HK-2 (cell line): ENCODE measurements at regions not wholly inside any gene's neighbourhood (a gene's known extent, or its start where the extent isn't known, plus 50 kb on each side); places are given as distances from the start of the nearest gene placed in this dataset.

Experiments
- DNase-seq: peaks from one replicate; pipeline ENCODE4 v3.0.0-alpha.2; 2018; ENCODE audit not compliant: unreplicated experiment

DNA sequence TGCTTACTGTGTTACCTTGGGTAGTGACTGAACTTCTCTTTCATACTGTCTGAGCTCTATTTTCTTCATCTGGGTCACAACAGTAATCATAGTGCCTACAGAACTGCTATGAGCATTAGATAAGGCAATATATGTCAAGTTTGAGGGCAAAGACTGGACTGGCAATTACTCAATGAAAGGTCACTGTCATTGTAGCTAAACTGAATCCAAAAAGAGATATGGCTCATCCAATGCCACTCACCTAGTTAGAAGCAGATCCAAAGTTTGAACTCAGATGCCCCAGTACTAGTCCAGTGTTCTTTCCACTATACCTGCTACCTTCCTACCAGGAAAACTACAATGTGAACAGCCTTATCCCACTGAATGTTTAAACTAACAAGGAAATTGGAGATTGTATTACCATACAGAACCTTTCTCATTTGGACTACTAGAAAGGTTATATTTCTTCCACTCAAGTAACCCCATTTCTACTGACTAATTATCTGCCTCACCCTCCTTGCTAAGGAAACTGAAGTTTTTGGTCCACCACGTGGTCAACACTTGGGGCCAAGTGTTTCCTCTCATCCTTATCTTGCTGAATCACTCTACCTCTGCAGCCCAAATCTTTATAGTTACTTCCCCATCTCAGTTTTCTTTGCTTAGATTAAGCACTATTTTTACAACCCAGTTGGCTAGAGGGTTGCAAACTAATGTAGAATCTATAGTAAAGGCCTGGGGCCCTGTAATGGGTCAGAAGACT lies 202.3 kb upstream of the LPP start:
- no peak for DNase-seq

DNA sequence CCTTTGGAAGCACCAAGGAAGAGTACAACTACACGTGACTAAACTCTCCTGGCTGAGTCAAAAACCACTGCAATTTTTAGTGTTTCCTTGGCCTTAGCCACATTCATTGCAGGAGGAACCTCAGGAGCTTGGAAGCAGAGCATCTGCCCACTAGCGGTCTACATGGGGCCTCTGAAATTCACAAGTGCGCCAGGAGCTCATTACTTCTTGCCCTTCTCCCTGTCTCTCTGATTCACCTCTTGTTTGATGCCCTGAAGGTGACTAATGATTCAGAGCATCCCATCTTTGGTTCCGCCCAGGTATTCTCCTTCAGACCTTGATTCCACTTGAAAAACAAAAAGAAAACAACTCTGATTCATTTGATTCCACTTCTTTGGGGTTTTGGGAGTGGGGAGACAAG lies 201.1 kb upstream of the LPP start:
- DNase-seq = peak; percentile 7

DNA sequence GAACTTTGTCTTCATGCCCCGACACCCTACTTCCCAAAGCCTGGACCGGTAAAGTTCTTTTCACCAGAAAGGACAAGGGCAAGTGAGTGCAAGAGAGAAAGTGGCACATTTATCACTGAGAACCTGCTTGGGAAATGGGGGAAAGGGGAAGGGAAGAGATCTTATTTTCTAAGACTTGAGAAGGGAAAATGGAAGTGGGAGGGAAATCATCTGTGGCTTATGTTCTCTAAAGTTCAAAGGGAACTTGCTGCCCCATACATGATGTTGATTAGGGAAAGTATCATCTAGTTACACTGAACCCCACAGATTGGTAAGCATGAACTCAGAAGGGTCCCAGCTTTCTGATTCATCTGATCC lies 199.5 kb upstream of the LPP start:
- DNase-seq = no peak

DNA sequence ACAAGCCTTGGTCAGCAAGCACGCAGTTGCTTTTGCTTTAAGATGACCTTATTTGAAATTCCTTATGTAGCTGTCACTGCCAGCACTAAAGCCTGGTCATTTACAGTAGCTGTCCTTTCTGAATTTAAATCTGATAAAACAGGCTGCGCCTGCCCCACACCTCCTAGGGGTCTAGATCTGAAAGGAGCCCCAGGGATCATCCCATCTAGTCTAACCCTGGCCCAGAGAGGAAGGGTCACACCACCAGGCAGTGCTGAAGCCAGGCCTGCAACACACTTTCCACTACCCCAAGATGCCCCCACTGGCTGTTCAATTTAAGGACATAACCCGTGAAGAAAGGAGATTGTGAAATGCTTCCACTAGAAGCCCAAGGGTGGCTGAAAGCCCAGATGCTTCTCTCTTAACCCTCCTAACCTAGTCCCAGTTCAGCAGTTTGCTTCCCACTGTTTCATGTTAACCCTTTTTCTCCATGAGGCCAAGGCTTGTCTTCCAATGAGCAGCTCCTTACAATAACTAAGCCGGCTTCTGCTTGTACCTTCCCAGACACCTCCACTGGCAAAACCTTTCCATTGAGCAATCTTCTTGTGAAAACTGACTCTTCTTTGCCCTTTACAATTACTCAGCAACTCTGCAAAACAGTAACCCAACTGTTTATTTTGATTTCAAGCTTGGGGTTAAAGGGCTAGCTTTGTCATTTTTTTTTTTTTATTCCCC lies 198.9 kb upstream of the LPP start:
- peak; percentile 12 for DNase-seq

DNA sequence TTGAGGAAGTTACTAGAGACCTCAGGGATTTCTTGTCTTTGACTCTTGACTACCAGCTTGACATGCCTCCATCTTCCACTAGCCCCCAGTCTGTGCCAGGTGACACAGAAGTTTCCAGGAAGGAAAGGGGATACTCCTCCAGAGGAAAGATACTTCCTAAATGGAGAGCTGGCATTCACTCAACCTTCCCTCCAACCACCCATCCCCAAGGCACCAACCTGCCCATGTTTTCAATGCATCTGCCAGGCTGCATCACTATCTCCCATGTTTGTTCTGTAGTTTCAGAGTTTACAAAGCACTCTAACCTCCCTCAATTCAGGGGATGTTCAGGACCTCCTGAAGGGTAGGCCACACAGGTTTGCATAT lies 198.4 kb upstream of the LPP start:
- no peak for DNase-seq

DNA sequence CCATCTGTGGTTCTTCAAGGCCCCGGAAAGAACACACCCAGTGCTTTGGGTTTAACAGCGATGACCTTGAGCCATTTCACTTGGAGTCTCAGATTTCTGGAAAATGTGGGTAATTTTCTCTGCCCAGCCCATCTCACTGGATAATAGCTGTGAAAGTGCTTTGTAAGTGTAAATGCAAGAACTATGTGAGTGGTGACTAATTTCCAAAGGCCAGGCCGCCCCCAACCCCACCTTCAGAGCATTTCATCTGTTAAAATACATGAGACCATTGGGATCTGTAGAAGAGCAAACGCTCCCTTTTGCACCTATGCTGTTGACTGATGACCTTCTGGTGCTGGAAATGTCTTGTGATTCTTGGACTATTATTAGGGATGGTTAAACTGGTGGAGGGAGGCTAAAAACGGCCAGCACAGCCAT lies 196.8 kb upstream of the LPP start:
- DNase-seq = no peak

DNA sequence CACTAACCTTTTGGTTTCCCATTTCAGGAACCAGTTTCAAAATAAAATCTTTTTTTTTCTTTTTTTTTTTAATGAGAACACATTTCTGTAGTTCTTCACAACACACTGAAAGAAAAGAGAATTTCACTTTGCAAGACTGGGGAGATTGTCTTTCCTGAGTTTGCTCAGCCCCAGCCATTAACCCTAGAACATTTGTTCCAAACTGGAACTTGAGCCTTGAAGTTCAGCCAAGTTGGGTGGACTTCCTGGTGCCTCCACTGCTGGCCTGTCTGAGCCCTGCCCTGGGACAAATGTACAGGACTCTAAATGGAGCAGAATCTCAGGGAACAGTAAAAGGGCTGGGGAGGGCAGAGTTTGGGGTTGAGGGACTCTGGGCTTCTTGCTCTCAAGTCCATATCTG lies 196.4 kb upstream of the LPP start:
- DNase-seq = no peak

DNA sequence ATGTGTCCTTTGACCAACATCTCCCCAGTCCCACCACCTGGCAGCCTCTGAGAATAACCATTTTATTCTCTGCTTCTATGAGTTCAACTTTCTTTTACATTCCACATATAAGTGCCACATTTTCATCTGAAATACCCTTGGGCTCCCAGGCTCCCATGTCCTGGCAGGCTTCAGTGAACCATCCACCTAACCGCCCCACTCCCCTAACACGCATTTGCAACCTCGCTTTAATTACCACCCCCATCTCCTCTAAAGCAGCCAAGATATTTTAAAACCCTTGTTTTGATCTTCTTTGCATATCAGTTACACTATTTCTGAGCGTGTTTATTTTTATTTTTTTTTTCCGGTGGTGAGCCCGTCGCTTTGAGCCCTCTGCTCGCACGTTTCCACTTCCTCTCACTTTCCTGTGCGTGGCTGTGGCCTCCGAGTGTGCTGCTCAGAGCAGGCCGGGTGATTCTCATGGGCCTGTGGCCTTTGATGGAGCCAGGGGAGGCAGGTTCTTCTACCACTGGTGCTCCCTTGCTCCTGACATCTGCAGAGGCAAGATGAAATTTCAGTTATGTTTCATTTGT lies 195.4 kb upstream of the LPP start:
- DNase-seq = no peak

DNA sequence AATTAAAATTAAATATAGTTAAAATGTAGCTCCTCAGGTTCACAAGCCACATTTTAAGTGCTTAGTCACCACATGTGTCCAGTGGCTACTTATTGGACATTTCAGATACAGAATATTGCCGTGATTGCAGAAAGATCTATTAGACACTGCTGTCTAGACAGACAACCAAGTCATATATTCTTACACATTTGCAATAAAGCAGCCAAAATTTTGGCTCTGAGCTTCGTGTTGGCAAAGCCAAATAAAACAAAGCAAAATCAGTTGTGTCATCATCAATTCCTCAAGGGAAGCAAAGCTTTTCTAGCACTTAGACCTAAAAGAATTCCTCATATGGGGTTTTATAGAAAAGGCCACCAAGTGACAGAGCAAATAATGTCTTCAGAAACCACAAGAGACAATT lies 193.1 kb upstream of the LPP start:
- DNase-seq = no peak

DNA sequence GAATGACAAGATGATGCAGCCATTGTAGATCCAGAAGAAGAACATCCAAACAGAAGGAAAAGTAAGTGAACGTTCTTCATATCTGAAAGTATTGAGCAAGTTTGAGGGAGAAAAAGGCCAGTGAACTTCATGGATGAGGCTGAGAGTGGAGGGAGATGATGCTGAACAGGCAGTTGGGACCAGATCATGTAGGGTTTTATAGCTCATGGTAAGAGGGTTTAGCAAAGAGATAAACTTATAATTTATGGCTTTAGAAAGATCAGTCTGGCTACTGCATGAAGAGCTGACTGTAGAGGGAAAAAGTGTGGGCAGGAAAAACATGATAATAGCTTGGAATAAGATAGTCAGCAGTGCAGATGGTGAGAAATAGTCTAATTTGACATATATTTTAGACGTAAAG lies 192.6 kb upstream of the LPP start:
- DNase-seq = no peak

DNA sequence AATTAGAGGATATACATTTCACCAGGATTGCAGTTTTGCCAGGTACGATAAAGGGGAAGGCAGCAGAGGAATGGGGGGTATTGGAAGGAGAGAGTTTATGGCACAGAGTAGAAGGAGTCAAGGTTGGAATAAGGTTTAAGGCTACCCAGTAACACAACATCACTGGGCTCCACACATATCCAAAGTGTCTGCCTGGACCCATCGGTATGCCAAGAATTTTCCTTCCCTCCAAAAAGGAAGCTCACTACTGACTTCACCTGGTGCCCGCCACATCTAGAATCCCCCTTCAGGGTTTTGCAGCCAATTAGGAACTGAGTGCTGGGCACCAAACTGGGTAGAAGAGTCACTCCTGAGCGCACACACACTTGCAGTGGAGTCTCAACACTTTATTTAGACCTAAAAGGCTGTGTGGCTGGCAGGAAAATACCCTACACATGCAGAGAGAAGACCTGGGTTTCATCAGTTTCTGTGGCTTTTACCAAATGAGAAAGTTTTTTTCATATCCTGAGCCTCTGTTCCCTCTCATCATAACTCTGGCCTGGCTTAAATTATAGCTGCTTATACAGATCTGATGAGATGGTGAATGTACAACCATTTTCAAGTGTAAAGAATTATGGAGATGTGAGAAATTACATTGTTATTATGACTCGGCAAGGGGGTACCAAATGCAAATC lies 190.8 kb upstream of the LPP start:
- no peak for DNase-seq

DNA sequence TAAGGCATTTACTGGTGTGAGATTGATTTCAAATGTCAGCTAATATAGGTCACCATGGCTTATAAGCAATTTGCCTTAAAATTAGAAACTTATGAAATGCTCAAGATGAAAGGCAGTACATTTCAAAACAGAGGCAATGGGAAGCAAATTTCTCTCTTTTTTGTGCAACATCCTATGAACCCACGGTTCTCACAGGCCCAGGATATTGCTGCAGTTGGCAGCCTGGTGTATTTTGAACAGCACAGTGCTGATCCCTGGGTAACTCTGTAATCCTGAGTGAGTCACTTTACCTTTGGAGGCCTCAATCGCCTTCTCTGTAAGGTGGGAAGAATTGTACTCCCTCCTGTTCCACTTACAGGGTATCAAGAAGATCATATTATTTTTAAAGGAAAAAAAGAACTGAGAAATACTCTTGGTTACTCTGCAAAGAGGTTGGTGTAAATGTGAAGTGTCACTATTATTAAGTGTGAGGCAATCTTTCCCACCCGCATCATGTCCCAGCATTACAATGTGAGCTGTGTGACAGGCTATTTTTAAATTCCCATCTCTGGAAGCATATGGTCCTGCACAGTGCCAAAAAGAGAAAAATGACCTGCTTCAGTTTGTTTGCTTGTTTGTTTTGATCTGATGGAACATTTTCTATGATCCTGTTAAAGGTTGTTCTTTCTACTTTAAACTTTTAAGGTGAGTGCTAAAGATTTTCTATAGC lies 190.1 kb upstream of the LPP start:
- DNase-seq = no peak

DNA sequence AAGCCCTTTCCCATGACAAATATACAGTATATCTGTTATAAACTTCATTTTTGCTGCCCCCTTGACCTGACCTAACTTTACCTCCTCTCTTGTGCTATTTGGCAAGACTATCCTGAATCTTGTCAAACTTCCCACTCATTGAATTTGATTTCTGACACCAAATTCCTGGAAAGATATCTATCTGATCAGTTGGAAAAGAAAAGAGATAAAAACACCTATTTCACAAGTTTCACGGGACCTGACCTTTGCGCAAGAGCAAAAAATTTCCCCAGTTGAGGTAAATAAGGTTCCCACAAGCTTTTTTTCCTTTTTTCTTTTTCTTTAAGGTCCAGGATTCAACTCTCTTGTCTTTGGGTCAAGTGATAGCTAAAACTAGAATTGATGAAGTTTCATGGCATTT lies 189.2 kb upstream of the LPP start:
- no peak for DNase-seq

DNA sequence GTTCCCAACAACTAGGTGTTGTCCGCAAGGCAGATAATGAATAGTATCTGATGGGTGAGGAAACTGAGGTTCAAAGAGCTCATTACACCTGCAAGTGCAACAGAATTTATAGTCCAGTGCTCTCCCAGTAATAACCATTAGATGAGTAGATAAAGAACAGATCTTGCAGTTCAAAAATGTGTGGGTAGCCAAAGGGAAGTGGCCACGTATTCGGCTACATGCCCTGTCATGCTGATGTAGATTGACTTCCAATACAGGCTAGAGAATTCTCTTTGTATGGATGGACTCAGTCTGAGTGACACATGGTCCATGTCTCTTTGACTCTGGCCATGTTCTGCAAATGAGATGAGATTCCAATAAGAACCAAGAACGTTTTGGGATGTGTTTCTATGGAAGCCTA lies 187.9 kb upstream of the LPP start:
- DNase-seq = no peak

DNA sequence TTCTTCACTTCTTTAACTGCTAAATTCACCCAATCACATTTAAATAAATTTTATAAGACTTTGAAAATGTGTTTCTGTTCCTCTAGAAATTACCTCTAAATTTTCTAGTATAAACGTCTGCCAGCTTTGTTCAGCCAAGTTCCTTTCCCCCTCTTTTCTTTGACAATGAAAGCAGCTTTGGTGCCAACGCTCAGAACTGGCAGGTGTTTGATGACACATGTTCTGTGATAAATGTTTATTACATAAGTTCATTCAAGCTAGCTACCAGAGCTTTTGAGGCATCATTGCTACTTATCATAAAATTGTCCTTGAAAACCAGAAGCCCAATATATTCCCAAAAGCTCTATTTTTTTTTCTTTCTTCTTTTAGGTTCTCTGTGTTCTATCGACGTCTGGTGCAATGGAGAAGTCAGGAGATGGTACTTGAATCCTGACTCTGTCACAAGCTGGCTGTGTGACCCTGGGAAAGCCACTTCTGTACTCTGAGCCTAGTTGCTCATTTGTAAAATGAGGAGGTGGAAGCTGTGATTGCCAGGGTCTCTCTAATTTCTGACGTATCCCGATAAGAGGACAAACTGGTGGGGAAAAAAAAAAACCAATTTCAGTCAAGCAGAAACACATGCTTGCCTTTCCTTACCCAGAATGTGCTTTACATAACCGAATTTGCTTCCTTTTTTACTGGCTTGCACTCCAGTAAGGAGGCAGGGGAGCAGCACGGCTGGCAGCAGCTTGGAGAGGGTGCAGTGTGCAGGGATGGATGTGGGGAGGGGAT lies 187.1 kb upstream of the LPP start:
- DNase-seq = no peak

DNA sequence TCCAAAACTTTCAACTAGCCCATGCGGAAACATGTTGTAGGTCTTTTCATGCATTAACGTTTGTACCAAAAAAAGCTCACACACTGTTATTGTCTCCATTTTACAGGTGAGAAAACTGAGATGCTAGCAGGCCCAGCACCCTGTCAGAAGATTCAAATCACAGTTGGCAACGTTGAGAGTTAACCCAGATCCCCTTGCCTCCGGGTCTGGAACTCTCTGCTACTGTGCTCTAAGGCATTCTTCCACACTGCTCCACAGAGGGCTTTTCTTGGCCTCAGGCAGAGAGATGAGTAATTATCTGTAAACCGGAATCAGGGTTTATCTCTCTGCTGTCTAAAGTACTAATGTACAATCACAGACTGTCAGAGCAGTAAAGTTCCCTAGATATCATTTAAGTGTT lies 186.0 kb upstream of the LPP start:
- DNase-seq = no peak

DNA sequence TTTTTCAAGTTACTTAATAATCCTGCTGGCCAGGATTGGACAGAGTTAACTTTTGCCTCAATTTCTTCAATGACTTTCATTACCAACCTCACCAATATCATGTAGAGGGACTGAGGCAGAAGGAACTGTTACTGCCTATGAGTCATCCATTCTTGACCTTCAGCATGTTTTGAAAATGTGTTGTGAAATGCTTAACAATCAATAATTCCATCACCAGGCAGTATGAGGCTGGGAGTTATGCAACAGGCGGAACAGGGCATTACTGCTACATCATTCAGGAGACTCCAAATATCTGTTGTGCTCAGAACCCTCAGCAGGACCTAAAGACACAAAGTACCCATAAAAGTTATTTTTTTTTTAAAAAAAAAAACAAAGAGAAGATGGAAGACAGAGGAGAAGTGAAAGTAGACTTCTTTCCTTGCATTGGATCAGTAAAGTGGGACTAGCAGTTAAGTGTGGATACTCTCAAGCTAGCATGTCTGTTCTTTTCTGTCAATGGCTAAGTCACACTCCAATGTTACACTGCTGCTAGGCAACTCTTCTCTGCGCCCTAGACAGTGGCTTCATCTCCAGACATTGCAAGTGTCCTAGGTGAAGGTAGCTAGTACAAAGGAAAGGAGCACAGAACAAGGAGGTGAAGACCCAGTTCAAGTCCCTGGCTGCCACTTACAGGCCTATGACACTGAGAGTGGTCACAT lies 184.9 kb upstream of the LPP start:
- DNase-seq = no peak

DNA sequence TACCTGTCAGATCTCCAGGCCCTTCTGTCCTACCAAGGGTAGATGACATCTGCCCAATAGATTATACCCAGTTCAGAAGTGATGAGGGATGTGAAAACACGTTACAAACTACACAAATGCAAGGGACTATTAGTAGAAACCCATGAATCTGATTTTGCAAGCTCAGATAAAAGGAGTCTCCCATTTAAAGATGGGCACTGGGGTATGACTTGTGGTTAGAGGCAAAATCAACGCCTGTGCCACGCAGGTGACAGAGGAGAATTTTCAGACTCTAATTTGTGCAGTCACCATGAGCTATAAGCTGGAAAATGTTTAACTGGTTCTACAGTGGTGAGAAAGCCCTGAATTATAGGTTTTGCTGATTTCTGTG lies 184.4 kb upstream of the LPP start:
- DNase-seq = no peak

DNA sequence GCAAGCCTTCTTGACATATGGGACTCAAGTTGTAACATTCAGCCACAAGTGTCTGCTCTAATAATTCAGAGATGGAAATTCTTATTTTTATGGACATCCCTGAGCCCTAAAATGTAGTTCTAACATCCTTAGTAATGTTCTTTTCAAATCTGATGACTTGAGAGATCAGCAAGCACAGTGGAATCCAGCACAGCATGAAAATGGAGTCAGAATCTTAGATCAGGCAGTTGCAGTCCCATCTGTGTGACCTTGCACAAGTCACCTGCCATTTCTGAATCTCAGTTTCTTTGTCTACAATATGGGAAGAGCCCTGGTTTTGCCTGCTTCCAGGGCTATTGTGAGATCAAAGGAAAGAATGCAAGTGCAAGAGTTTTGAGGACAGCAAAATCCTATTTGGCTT lies 183.9 kb upstream of the LPP start:
- no peak for DNase-seq

DNA sequence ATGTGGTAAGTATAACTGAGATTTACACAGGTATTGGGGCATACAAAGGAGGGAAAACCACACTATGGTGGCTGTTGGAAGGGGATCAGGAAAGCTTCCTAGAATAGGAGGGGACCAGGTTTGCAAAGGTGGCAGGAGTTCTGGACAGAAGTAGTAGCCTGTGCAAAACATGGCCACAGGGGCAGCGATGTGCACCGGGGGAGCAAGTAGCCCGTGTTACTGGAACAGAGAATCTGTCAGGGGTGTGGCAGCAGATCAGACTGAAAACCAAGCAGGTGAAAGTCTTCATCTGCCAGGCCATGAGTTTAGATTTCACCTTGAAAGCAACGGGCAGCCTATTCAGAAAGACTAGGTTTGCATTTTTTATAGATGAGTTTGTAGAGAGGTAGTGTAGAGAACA lies 182.3 kb upstream of the LPP start:
- DNase-seq = no peak

DNA sequence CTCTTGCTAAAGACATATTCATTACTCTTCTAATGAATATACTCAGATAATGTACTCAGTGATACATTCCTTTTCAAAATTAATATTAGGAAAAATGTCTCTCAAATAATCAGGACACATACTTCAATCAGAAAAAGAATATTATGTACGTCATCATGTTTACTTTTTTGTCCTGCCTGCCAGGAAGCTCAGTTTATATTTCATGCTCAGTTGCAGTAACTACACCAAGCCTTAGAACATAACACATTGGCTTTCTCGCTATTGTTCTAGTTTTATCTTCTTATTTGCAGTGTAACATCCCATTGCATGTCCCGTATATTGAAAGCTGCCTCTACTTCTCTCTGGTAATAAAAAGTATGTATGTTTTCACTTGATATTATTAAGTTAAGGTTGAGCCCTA lies 181.5 kb upstream of the LPP start:
- DNase-seq = no peak
